Panc1 (cell line): ENCODE measurements at regions not wholly inside any gene's neighbourhood (a gene's known extent, or its start where the extent isn't known, plus 50 kb on each side); places are given as distances from the start of the nearest gene placed in this dataset.

Experiments used
- ATAC-seq: fragments of 200-7000 bp; cut with Tn5 transposase; 2 replicates; pipeline ENCODE4 v1.9.1; 2020; ENCODE audit warnings: mild to moderate bottlenecking, moderate library complexity
- BruUV-seq: library from RNA; stranded (reverse); fragments of 400-500 nt; replicated peaks from 2 replicates; lab custom pipeline; 2021; lab: Mats Ljungman, UMichigan
- CTCF ChIA-PET: fragments of 300-600 bp; sonication (Branson Sonifier 250); formaldehyde crosslinking; loops from one replicate; lab custom pipeline; 2022; ENCODE audit warnings: antibody characterized with exemption; lab: Charles Lee
- POLR2A ChIA-PET: fragments of 300-600 bp; sonication (Branson Sonifier 250); formaldehyde crosslinking; loops from one replicate; lab custom pipeline; 2022; ENCODE audit warnings: antibody characterized with exemption; lab: Charles Lee
- DNase-seq: peaks from one replicate; pipeline ENCODE4 v3.0.0-alpha.2; 2010; ENCODE audit warnings: low read depth, low spot score
- H3K27ac ChIP-seq: 2 replicates; pipeline ENCODE4 v1.5.1; 2011; ENCODE audit warnings: mild to moderate bottlenecking, low read length, inconsistent platforms
- H3K27me3 ChIP-seq: fragments of 200-500 bp; sonication (Bioruptor generic); 2 replicates; pipeline ENCODE4 v1.6.0; 2014; ENCODE audit warnings: low read length, inconsistent platforms; ENCODE audit not compliant: control insufficient read depth, insufficient read depth
- H3K36me3 ChIP-seq: fragments of 200-500 bp; sonication (Bioruptor generic); 2 replicates; pipeline ENCODE4 v1.5.1; 2014; ENCODE audit warnings: inconsistent platforms, mild to moderate bottlenecking, low read length, moderate library complexity; ENCODE audit not compliant: control insufficient read depth, insufficient read depth
- H3K4me1 ChIP-seq: 2 replicates; pipeline ENCODE4 v1.5.1; 2011; ENCODE audit warnings: inconsistent platforms, mild to moderate bottlenecking, low read length, moderate library complexity; ENCODE audit not compliant: control insufficient read depth, insufficient read depth
- H3K4me3 ChIP-seq, 2 experiments: 2 replicates each; pipeline ENCODE4 v1.5.1; 2011 to 2012; ENCODE audit warnings: low read depth in 2 of 2, low read length in 2 of 2, mild to moderate bottlenecking in 2 of 2, inconsistent platforms in 1 of 2, moderate library complexity in 1 of 2
- H3K9me3 ChIP-seq: fragments of 200-500 bp; sonication (Bioruptor generic); 2 replicates; pipeline ENCODE4 v1.5.1; 2014; ENCODE audit warnings: low read depth, mild to moderate bottlenecking, inconsistent platforms, low read length, moderate library complexity; ENCODE audit not compliant: control insufficient read depth, insufficient read depth
- POLR2AphosphoS5 ChIP-seq: IDR thresholded peaks from 2 replicates; pipeline ENCODE4 v1.6.1; 2012; ENCODE audit warnings: mild to moderate bottlenecking, low read depth, low read length, moderate library complexity
- SIN3A ChIP-seq: IDR thresholded peaks from 2 replicates; pipeline ENCODE4 v1.6.1; 2012; ENCODE audit warnings: low read depth, mild to moderate bottlenecking, low read length, moderate library complexity, borderline replicate concordance; ENCODE audit not compliant: insufficient read depth
- TCF7L2 ChIP-seq: IDR thresholded peaks from 2 replicates; pipeline ENCODE4 v1.6.1; 2011; ENCODE audit warnings: mild to moderate bottlenecking, low read depth, low read length, inconsistent platforms
- in situ Hi-C: cut with HindIII; loops from 2 replicates; pipeline ENCODE4 v1.10.0; 2016; ENCODE audit warnings: low sequenced_read_pairs, low pct_unique_long_range_greater_than_20kb
- intact Hi-C: fragments of 100-400 bp; cut with micrococcal nuclease; formaldehyde crosslinking; loops from one replicate; pipeline ENCODE4 v1.10.0; 2022; ENCODE audit not compliant: unreplicated experiment
- TF ChIP-seq, protein P1 (sequence below): fragments of 450-650 bp; IDR thresholded peaks from 2 replicates; pipeline ENCODE4 v1.5.1; 2017; ENCODE audit warnings: mild to moderate bottlenecking
- TF ChIP-seq, protein P2 (sequence below), 2 experiments: IDR thresholded peaks; 2 replicates each; pipeline ENCODE4 v1.6.1; 2011 to 2012; ENCODE audit warnings: low read depth in 2 of 2, control low read depth in 1 of 2, low read length in 1 of 2, mild to moderate bottlenecking in 1 of 2, moderate library complexity in 1 of 2; ENCODE audit not compliant: insufficient read depth in 1 of 2

DNA sequence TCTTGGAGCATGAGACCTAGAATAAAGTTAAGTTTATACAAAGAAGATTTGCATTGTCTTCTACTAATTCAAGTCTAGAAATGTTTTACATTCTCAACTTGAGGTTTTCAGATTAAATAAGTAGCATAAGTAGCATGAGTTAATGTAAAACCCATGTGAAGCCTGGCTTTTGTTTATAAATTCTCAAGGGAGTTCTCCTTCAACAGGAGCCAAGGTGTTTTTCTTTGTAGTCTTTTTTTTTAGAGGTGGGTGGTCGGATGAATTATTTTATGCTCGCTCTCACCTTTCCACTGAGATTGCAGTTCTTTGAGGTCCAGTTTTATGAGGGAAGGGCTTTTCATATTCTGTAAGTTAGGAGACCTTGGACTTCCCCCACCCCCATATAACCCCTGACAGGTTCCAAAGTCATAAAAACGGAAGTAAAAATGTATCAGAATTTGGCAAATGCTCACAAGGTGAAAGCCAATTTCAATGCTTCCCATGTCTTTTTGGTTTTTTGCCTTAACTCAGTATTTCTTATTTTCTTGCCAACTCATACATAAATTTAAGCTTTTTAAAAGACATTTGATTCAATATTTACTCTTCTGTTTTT lies 244.3 kb upstream of the ASCC3 start:
- no peak overlapping the region for H3K4me3 ChIP-seq
- no peaks in the 10 kb centered on the region for H3K27me3 ChIP-seq
- intact Hi-C loops = no loop called here
- TF ChIP-seq SIN3A = no peak
- no peaks in the 10 kb centered on the region for H3K4me1 ChIP-seq
- DNase-seq = no peak
- BruUV-seq = no TSS peak
- ChIA-PET POLR2A (no interaction called here), CTCF (no interaction called here)
- no peak for ATAC-seq
- H3K27ac ChIP-seq = no peak overlapping the region; the same call in 1 of the 2 replicates
- H3K9me3 ChIP-seq = peaks cover 3% of the 10 kb centered on the region; the same call in 1 of the 2 replicates
- H3K36me3 ChIP-seq = no peaks in the 10 kb centered on the region; the same call in 1 of the 2 replicates
- in situ Hi-C loops = no loop called here

DNA sequence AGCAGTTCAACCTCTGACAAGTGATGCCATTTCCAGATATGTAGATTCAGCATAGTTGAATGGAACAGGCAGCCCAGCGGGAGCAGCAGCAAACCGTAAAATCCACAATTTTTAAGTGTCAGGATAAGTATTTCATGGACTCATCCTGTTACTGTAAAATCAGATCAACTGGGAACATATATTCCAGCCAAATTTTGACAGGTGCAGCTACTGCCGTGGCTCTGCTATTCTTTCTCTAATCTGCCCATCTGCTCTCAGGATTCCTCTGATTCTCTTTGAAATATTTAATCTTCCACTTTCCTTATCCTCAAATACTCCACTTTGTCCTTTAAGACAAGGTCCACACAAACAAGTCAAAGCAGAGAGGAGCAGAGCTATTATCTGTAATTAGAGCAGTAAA lies 245.4 kb upstream of the ASCC3 start:
- TF ChIP-seq SIN3A (no peak), TCF7L2 (no peak), POLR2AphosphoS5 (no peak)
- TF ChIP-seq, protein P1, sequence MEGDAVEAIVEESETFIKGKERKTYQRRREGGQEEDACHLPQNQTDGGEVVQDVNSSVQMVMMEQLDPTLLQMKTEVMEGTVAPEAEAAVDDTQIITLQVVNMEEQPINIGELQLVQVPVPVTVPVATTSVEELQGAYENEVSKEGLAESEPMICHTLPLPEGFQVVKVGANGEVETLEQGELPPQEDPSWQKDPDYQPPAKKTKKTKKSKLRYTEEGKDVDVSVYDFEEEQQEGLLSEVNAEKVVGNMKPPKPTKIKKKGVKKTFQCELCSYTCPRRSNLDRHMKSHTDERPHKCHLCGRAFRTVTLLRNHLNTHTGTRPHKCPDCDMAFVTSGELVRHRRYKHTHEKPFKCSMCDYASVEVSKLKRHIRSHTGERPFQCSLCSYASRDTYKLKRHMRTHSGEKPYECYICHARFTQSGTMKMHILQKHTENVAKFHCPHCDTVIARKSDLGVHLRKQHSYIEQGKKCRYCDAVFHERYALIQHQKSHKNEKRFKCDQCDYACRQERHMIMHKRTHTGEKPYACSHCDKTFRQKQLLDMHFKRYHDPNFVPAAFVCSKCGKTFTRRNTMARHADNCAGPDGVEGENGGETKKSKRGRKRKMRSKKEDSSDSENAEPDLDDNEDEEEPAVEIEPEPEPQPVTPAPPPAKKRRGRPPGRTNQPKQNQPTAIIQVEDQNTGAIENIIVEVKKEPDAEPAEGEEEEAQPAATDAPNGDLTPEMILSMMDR = no peak
- TF ChIP-seq, protein P2, sequence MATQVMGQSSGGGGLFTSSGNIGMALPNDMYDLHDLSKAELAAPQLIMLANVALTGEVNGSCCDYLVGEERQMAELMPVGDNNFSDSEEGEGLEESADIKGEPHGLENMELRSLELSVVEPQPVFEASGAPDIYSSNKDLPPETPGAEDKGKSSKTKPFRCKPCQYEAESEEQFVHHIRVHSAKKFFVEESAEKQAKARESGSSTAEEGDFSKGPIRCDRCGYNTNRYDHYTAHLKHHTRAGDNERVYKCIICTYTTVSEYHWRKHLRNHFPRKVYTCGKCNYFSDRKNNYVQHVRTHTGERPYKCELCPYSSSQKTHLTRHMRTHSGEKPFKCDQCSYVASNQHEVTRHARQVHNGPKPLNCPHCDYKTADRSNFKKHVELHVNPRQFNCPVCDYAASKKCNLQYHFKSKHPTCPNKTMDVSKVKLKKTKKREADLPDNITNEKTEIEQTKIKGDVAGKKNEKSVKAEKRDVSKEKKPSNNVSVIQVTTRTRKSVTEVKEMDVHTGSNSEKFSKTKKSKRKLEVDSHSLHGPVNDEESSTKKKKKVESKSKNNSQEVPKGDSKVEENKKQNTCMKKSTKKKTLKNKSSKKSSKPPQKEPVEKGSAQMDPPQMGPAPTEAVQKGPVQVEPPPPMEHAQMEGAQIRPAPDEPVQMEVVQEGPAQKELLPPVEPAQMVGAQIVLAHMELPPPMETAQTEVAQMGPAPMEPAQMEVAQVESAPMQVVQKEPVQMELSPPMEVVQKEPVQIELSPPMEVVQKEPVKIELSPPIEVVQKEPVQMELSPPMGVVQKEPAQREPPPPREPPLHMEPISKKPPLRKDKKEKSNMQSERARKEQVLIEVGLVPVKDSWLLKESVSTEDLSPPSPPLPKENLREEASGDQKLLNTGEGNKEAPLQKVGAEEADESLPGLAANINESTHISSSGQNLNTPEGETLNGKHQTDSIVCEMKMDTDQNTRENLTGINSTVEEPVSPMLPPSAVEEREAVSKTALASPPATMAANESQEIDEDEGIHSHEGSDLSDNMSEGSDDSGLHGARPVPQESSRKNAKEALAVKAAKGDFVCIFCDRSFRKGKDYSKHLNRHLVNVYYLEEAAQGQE (IDR thresholded peaks at IDR 0.05; ENCODE audit: insufficient read depth in 1 of 2, low read depth in 2 of 2, low read length in 1 of 2) = no peak
- Histone ChIP-seq H3K4me1 (no peaks in the 10 kb centered on the region), H3K27ac (no peak overlapping the region), H3K9me3 (peaks cover 3% of the 10 kb centered on the region; the same call in 1 of the 2 replicates), H3K36me3 (no peaks in the 10 kb centered on the region; the same call in 1 of the 2 replicates), H3K4me3 (no peak overlapping the region), H3K27me3 (no peaks in the 10 kb centered on the region)
- POLR2A ChIA-PET = no interaction called here
- intact Hi-C loops (no loop called here), in situ Hi-C loops (no loop called here)
- CTCF ChIA-PET = no interaction called here
- BruUV-seq = no TSS peak
- DNase-seq = no peak
- ATAC-seq = no peak

DNA sequence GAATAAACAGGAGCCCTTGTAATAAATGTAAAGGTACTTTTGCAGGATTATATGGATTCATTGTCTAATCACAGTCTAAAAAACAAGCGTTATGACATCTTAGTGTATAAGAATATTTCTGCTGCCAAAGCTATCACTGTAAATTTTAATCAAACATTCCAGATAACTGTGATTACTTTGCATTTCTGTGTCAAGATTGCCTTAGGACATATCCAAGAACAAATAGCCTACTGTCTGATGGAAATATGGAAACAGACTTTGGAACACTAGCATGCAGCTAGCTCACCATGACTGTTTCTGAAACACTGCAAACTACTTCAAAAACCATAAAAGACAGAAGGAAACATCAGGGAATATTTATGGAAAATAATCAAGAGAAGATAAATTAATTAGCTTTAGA lies 248.7 kb upstream of the ASCC3 start:
- H3K9me3 ChIP-seq = peaks cover 3% of the 10 kb centered on the region; the same call in 1 of the 2 replicates
- POLR2A ChIA-PET = no interaction called here
- in situ Hi-C loops = no loop called here
- 0 out of 2 replicates have a peak, but pooled peaks have one; percentile 34 for ATAC-seq
- H3K27ac ChIP-seq = no peak overlapping the region; the same call in 1 of the 2 replicates
- H3K27me3 ChIP-seq = no peaks in the 10 kb centered on the region
- DNase-seq = no peak
- no TSS peak for BruUV-seq
- TF ChIP-seq TCF7L2 (peak; percentile 41; the same call in 1 of the 2 replicates), POLR2AphosphoS5 (no peak)
- no peak overlapping the region for H3K4me3 ChIP-seq
- intact Hi-C loops = no loop called here
- CTCF ChIA-PET = no interaction called here
- H3K4me1 ChIP-seq = no peaks in the 10 kb centered on the region
- H3K36me3 ChIP-seq = no peaks in the 10 kb centered on the region; the same call in 1 of the 2 replicates
